HuH-7.5 (cell line): ENCODE measurements at regions not wholly inside any gene's neighbourhood (a gene's known extent, or its start where the extent isn't known, plus 50 kb on each side); places are given as distances from the start of the nearest gene placed in this dataset.

Source experiments
- DNase-seq: peaks from one replicate; pipeline ENCODE4 v3.0.0; 2011; ENCODE audit warnings: low spot score

DNA sequence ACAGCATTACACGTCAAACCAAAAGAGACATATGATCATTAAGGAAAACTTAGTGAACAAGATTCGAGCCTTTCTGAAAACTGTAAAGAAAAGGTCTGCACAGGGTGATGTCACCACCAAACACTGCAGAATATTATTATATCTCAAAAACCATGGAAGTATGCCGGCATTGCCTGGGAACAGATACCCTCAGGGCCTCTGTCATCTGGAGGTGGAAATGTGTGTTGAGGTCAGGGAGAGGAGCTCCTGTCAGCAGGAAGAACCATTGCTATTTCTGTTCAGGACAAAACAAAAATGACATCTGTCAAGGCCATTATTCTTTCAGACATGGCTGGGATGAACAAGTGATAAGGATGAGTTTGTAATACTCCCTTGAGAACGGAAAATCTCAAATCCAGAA is 365.9 kb upstream of the TRIB2 start:
- no peak for DNase-seq

DNA sequence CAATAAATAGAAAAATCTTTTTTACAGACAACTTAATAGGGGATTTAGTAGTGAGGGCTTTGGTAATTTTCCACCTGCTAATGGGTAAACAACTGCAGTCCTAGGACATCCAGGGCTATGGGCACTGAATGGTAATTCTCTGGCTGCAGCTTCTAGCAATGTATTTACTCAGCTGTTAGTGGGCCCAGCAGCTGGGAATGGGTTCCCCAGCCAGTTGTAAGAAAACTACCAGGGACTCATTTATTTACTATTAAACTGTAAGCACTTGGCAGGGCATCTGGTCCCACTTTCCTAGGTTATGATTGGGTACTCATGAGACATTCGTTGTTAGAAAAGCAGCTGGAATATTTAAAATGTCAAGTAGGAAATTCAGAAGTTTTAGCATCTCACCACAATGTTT is 363.8 kb upstream of the TRIB2 start:
- DNase-seq: no peak

DNA sequence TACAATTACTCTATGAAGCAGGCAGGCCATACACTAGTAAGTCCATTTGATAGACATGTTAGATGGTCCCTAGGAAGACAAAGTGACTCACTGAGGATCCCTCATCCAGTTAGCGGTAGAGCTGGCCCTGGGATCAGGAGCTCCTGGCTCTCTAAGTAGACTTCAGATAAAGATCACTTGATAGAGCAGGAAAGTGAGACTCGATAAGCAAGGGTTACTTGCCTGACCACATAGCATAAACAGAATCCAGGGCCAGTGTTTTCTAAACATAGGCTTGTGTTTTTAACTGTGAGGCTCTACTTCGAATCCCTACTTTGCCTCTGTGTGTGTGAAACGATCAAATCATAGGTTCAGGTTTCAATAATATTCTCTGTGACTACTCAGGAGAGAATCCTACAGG is 355.2 kb upstream of the TRIB2 start:
- DNase-seq: no peak

DNA sequence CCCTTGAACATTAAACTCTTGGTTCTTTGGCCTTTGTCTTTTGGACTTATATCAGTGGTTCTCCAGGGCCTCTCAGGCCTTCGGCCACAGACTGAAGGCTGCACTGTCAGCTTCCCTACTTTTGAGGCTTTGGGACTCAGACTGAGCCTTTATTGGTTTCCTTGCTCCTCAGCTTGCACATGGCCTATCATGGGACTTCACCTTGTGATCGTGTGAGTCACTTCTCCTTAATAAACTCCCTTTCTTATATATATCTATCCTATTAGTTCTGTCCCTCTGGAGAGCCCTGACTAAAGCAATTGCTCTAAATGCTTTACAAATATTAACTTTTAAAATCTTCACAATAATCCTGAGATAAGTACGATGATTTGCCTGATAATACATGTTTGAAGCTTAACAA is 353.6 kb upstream of the TRIB2 start:
- DNase-seq: no peak

DNA sequence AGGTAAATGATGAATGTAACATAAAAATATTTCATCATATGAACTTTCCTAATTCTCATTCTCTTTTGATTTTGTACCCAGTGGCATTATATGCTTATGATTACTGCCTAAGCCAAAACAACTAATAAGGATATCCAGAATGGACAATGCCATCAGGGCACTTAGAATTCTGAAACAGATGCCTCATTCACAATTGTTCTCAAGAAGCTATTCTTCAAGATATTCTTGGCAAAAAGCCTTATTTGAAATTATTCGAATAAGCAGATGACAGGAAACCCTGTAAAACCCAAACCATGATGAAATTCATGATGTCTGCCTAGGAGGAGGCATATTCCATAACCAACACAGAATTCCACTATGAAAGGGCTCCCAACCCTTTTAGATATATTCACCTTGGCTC is 353.2 kb upstream of the TRIB2 start:
- no peak for DNase-seq

DNA sequence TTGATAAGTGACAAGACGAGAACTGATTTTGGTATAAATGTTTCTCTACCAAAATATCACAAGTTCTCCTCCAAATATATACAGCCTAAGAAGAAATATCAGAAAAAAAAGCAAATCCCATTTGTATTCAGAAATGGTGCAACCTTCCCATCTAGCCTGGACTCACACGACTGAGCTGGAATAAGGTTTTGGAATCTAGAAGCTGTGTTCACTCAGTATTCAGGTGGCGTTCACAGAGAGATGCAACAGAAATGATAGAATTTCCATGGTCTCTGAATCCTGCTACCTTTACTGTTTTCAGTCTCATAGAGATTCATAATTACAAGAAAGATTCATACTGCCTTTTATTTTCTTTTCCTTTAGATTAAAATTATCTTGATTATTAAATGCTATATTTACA is 347.2 kb upstream of the TRIB2 start:
- DNase-seq: no peak

DNA sequence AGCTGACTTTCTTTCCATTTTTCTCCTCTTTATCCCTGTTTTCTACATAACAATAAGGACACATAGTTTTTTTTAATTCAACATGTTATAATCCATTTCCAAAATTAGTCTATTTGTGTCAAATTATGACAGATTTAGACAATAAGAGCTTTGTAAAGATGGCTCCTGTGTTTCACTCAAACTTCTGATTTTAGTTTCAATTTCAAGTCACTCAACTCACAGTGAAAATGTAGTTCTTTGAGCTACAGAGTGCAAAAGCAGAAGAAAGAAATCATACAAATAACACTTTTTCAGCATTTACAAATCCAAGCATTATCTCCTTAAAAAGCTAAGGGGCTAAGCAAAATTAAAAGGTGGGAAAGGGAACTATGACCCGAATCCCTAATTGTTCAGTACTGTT is 340.7 kb upstream of the TRIB2 start:
- no peak for DNase-seq

DNA sequence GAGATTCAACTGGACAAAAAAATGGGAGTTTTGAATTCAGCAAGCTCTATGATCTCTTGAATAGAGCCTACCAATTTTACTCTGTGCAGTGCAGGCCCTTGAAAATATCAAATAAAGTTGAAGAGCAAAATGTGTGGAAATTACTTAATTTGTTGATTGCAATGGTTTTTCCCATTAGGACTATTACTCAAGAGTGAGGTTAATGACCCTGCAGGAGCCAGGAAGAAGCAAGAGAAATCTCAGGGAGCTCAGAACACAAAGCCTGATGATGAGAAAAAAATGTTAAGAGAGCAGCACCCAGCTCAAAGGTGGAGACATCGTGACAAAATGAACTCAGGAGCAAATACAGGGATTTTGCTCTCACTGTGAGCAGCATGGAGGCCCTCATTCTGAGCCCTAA is 337.6 kb upstream of the TRIB2 start:
- no peak for DNase-seq

DNA sequence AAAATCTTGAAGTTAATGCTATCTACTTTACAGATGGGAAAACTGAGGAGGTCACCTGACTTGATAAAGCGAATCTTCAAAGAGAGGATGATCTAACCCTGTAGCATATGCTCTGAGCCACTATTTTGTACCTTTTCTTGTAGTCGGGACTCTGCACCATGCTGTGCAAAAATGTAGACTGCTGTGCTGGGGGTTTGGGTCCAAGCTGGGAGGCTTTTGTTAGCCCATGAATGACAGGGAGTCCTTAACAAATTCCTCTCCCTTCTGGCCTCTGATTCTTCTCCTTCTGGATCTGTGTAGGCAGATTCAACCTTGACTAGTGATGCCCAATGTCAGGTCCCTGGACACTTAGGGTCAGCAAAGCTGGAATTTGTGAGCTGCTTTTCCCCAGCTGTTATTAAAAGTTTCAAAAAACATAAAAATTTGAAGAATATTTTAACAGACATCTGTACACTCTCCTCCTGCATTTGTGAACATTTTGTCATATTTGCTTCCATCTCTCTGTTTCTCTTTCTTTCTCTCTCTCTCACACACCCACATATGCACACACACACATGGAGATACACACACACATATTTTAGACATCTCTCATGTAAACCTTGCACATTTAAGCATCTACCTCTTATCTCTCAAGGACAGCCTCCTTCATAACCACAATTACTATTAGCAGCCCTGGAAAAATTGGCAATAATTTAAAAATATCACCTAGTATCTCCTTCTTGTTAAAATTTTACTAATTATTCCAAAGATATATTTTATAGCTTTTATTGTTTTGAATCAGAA is 335.0 kb upstream of the TRIB2 start:
- no peak for DNase-seq

DNA sequence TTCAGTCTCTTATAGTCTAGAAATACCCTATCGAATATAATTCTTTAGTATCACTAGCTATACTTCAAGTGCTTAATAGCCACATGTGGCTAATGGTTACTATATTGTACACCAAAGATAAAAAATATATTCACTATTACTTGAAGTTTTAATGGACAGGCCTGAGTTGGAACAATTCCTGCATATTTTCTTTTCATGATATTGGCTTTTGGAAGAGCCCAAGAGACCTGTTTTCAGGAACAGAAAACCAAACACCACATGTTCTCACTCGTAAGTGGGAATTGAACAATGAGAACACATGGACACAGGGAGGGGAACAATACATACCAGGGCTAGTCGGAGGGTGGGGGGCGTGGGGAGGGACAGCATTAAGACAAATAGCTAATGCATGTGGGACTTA is 334.4 kb upstream of the TRIB2 start:
- DNase-seq: no peak

DNA sequence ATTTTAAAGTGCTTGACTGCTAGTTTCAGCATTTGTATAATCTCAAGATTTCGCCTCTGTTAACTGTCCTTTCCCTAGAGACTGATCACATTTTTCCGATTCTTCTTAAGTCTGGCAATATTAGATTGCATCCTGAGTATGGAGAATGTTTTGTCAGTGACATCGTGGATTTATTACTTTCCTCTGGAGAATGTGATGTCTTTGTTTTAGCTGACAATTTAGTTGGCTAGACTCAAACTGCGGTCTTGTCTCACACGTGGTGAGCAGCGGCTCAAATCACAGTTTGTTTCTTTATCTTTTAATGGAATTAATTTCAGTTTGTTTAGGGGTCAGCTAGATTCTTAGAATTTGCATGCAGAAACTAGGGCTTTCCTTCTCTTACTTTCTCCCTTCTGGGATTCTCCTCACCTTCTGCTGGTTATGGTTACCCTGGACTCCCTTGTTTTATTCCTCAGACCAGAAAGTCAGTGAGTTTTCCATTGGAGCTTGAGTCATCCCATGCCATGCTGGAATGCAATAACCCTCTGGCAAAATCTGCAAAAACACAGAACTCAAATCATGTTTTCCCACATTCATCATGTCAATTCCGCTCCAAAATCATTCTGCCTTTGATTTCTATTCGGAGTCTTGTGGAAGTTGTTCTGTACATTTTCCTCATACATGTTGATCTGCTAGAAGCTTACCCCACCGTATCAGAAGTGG is 327.2 kb upstream of the TRIB2 start:
- no peak for DNase-seq

DNA sequence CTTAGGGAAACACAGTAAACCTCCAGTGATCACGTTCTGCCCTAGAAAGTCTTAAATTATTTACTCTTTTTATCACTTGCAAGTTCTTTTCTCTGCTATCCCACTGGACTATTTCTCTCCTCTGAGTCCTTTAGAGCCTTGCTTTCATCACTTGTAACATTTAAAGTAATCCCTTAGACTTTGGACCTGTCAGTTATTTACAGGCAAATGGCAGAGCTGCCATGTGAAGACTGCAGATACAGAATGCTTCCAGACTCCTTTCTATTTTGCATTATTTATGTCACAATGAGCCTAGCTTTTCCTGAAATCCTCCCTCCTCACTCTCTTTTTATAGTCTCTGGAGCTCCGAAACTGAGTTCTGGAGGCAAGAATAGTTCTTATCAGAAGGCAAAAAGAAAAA is 325.6 kb upstream of the TRIB2 start:
- no peak for DNase-seq

DNA sequence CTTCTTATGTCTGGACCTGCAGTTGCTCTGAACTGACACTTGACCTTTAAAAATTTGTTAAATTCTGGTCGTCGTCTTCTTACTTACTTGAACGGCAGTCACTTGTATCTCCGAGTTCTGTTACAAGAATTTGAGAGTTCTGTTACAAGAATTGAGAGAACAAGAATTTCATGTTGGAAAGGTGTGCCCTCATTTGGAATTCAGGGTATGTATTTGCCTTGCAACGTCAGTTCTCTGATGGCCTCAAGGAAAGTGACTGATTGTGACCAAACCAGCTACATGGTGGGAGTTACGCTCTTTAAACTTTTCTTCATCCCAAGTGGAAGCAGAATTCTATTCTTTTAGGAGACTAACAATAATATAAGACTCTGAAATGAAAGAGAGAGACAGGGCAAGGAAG is 320.0 kb upstream of the TRIB2 start:
- DNase-seq: no peak

DNA sequence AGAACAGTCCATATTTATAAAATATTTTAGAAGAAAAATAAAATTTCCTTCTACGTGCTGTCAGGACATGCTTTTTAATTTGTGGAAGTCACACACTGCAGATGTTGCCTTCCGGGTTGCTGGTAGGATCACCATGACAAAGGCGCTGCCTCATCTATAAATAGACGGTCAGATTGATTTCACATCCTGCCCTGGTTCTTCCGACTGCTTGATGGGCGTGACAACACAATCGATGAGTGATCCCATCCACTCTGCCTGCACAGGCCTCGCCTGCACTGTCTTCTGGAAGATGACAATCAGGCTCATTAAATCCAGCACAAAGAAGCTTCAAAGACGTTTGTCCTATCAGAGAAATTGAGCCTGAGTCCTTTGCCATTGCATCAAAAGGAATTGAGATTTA is 318.9 kb upstream of the TRIB2 start:
- DNase-seq: no peak

DNA sequence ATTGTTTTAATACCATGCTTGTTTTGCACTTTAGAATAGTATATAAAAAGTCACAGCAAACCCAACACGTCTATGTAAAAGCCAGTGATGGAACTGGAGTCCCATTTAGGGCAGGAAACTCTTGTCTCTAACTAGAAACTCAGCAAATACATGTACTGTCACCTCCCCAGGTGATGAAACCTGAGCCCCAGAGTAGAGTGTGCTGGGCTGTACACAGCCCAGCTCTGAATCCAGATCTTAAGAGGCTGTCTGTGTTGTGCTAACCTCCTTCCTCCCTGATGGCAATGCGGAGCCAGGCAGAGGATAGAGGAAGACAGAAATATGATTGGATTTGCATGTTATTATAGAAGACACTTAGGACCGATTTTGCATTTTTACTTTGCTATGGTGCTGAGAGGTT is 317.5 kb upstream of the TRIB2 start:
- DNase-seq: no peak

DNA sequence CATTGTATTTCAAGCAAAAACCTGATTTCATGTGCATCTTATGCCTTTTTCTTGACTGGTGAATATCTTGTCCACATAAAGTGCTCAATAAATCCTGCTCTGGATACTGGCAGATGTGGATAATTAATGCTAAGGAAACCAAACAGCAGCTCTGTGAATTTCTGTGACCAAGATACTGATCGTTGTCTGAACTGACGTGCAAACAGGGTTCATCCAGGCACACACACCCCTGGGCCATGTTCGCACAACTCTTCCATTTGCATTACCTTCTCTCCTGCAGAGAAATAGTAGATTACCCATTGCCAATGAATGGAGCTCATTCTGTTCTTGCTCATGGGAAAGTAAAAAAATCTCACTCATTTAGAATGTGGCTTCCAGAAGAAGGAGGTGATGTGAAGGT is 316.2 kb upstream of the TRIB2 start:
- no peak for DNase-seq

DNA sequence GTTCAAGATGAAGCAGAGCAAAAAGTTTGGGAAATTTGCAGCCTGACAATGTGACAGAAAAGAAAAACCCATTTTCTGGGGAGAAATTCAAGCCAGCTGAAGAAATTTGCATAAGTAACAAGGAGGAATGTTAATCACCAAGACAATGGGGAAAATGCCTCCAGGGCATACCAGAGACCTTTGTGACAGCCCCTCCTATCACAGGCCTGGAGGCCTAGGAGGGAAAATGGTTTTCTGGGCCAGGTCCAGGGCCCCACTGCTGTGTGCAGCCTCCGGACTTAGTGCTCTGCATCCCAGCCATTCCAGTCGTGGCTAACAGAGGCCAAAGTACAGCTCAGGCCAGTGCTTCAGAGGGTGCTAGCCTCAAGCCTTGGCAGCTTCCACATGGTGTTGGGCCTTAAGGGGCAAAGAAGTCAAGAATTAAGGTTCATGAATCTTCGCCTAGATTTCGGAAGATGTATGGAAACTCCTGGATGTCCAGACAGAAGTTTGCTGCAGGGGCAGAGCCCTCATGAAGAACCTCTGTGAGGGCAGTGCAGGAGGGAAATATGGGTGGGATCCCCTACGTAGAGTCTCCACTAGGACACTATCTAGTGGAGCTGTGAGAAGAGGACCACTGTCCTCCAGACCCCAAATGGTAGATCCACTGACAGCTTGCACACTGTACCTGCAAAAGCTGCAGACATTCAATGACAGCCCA is 314.1 kb upstream of the TRIB2 start:
- DNase-seq: no peak

DNA sequence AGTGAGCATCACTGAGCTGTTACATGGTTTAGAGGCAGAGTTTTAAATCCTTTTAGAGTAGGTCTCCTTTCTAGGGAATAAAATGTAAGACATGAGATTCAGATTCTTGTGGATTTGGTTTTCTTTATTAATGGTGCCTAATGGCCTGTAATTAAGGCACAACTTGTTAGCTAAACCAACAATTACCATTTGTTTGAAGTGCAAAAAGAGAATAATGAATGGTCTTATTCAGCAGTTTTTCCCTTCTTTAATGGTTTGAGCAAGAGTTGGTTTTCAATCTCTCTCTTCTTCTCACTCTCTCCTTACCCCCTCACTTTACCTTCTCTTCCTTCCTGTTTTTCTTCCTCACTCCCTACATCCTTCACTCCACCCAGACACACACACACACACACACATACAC is 312.2 kb upstream of the TRIB2 start:
- no peak for DNase-seq

DNA sequence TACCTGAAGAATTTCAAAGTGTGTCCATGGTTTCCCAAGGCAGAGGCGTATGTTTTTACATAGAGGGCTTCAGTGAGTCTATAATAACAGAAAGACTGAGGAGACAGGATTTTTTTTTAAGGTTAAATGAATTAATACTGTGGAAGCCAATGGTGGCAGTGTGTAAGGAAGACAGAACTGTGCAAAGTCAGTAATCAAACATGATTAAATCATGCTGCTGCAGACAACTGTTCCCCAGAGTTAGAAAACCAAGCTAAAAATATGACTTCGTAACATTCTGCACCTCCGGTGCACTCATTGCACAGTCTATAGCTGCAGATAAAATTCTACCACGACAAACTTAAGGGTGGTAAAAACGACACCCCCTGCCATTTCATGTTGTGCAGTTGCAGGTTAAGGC is 309.6 kb upstream of the TRIB2 start:
- no peak for DNase-seq

DNA sequence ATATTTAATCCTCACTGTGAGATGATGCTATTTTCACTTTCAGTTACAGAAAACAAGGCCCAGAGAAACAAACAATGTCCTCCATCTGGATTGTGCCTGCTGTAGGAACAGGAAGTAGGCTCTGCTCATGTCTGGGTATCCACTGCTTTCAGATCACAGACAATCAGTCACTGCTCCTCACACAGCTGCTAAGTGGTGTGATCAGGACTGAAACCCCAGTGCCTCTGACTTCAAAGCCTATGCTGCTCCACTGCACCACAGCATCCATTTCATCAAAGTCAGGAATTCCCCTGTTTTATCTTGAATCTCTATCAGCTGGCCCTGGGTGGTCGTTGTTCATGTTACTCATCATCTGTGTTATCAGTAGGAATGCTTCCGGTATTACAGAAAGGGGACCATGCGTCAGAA is 303.8 kb upstream of the TRIB2 start:
- no peak for DNase-seq

DNA sequence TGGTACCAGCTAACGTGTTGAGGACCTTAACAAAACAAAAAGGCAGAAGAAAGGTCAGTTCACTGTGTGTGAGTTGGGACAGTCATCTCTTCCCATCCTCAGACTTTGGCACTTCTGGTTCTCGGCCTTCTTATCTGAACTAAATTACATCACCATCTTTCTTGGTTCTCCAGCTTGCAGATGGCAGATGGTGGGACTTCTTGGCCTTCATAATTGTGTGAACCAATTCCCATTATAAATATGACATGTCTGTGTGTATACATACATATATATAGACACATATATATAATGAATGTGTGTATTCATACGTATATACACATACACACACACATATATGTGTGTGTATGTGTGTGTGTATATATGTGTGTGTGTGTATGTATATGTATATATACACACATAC is 301.2 kb upstream of the TRIB2 start:
- DNase-seq: no peak

DNA sequence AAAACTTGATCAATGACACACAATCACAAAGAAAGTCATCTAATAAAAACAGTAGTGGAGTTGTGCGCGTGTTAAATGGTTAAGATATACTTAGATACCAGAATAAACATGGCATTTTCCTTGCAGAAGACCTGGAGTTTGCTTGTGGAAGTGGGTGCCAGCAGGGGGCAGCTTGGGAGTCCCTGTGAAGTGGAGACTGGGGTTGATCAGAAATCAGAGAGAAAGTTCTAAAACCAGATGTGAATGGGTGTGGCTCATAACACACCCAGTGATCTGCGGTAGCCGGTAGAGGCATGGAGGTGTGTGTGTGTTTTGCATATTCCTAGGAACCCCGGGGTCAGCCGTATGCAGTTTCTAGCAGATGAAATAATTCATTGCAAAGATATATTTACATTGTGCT is 300.1 kb upstream of the TRIB2 start:
- DNase-seq: no peak

DNA sequence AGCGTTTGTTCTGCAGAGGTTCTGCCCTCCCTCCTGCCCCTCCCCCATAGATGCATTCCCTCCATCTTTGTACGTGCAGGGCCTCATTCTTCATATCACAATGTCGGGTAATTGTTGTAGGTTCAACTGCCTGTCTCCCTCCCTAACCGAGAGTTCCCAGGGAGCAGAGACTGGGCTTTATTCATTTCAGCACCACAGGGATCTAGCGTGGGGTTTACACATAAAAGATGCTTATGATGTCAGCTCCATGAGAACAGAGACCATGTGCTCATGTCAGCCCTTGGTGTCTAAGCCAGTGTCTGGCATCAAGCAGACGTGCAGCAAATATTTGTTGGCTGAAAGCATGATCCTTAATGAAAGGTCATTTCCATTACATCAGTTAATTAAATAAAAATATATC is 298.9 kb upstream of the TRIB2 start:
- no peak for DNase-seq
